GM10266 (cell line): ENCODE measurements at regions not wholly inside any gene's neighbourhood (a gene's known extent, or its start where the extent isn't known, plus 50 kb on each side); places are given as distances from the start of the nearest gene placed in this dataset.

Experiments used
- DNase-seq: peaks from one replicate; pipeline ENCODE4 v3.0.0; 2012; ENCODE audit errors: extremely low spot score
- CTCF ChIP-seq: IDR thresholded peaks from 2 replicates; pipeline ENCODE4 v1.5.1; 2012; ENCODE audit warnings: mild to moderate bottlenecking, low read depth; ENCODE audit not compliant: control insufficient read depth, insufficient read depth; ENCODE audit errors: missing control alignments

- DNase-seq: no peak
- no peak for TF ChIP-seq CTCF
Measured at GRCh38 chr16:50917950-50918703, 176.2 kb downstream of the CYLD start.

DNA sequence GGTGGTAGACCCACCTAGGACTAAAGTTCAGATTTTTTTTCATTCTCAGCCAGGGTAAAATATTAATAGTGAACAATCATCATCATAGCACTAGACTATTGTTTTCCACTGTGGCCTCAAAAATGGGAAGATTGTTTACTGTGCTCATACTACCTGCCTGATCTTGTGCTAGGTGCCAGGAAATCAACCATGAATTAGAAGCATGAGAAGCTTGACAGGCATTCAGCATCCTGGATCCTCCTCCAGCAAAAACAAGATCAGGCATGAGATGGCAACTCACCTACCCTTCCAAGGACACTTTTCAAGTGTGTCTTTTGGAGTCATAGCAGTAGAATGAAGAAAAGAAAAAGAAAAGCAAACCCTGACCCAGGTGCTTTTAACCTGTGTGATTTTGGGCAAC, 174.2 kb downstream of the CYLD start:
- TF ChIP-seq CTCF: no peak
- no peak for DNase-seq

DNA sequence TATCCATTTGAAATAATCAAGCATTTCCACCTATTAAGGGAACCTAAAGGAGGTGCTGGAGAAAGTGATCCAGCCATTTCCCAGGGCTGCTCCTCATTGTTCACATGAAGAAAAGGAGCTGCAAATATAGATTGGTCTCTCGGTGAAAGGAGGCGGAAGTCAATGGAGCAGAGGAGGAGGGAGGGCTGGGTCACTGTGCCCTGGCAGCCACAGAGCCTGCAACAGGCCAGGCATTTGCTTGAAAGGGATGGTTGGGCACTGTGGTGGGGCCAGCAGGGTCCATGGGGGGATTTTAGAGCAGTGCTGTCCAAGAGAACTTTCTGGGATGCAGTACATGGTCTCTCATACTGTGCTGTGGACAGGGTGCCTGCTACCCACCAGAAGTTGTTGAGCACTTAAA, 173.2 kb downstream of the CYLD start:
- no peak for DNase-seq

GRCh38 chr16:50910736-50911100, 168.8 kb downstream of the CYLD start:
- DNase-seq: no peak
- no peak for TF ChIP-seq CTCF

More for the DNA sequence above, 173.2 kb downstream of the CYLD start:
- TF ChIP-seq CTCF: no peak

GRCh38 chr16:50909831-50910735, 168.2 kb downstream of the CYLD start:
- DNase-seq: no peak
- TF ChIP-seq CTCF: no peak

GRCh38 chr16:50908468-50908867, 166.6 kb downstream of the CYLD start:
- no peak for DNase-seq
- TF ChIP-seq CTCF: no peak

DNA sequence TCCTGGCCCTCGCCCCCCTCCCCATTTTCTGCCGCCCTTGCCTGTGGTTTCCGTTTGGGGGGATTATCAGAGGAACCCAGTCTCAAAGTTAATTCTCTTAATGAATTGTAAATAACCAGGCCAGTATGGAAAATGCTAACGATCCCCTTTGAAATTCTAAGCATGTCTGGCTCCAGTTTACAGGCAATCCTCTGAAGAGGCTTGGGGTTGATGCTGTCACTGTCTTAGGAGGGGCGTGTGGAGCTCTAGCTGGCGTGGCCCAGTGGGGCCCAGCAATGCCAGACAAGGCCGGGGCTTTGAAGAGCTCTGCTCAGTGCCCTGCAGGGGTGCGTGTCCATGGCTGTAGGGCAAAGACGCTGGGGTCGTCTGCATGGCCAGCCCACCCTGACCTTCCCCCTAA, 164.6 kb downstream of the CYLD start:
- DNase-seq: no peak
- TF ChIP-seq CTCF: no peak
